ENCODE measurements at regions not wholly inside any gene's neighbourhood (a gene's known extent, or its start where the extent isn't known, plus 50 kb on each side); places are given as distances from the start of the nearest gene placed in this dataset.

- no peak for TF ChIP-seq CTCF (IDR thresholded peaks at IDR 0.05; ENCODE audit: control extremely low read depth in 1 of 3, insufficient read depth in 1 of 3, low read depth in 1 of 3, low read length in 3 of 3)
- no peak for TF ChIP-seq EZH2 (IDR thresholded peaks at IDR 0.05; ENCODE audit: low read depth, low read length, severe bottlenecking)
- TF ChIP-seq POLR2AphosphoS5 (IDR thresholded peaks at IDR 0.05; ENCODE audit: low read depth, low read length) = no peak
- no peak for TF ChIP-seq YY1 (IDR thresholded peaks at IDR 0.05; ENCODE audit: low read depth, low read length)
These were observed 95.8 kb upstream of the PLCB4 start for GRCh38 chr20:8972963-8973705.
